Right kidney (tissue), 1 donor: ENCODE measurements at regions not wholly inside any gene's neighbourhood (a gene's known extent, or its start where the extent isn't known, plus 50 kb on each side); places are given as distances from the start of the nearest gene placed in this dataset.

Source experiments
- DNase-seq: peaks from one replicate; pipeline ENCODE4 v3.0.0-alpha.2; 2016

DNA sequence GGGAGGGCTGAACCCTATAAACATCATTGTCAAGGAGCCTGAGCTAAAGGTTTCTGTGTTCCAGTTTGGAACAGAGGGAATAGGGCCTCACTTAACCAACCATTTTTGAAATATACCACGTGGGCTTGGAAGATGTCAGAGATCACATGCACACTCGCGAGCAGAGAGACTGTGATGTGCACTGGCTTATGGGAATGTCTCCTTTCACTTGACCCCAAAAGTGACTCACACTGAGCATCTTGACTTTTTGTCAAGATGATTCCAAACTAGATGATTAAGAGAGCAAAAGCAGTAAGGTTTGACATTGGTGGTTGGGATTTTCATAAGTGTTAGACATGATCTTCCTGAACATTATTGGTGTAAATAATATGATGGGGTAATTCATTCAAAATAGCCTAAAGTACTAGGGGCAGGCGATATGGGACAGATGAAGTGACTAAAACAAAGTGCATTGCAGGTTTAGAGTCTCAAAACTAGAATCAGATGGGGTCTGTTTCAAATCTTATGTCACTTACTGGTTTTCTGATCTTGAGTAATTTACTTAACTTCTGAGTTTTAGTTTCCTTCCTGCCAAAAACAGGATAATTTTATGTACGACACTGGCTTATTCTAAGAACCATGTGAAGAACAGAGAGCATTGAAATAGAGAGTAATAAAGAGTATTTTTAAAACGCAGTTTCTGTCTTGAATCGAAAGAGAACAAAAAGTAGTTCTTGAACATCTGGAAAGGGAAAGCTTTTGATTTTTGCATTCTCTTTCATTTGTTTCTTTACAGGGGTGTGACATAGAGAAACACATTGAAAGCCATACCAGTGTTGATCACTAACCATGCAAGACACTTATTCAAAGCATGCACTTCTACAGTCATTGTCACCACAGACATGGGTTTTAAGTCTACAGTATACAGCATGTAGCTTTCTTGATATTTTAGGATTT is 383.0 kb downstream of the DIRAS2 start:
- DNase-seq: no peak

GRCh38 chr9:90261698-90262097 is 380.9 kb downstream of the DIRAS2 start:
- DNase-seq: no peak

DNA sequence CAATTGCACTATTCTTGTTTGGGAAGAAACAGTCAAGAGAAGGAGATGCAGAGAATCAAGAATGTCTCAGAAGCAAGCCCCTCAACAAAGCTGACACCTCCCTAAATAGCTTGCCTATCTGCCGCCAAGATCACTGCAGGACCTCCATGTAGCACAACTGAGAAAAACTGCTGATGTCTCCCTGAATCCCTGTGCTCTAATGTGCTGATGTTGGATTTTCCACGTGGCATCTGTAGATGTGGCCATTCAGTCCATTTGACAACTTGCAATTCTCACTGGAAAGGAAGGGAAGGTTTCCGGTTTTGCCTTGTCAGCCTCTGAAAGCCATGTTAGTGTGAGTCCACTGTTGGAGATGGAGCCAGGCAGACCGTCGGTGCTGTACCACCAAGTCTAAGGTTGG is 374.0 kb downstream of the DIRAS2 start:
- no peak for DNase-seq

DNA sequence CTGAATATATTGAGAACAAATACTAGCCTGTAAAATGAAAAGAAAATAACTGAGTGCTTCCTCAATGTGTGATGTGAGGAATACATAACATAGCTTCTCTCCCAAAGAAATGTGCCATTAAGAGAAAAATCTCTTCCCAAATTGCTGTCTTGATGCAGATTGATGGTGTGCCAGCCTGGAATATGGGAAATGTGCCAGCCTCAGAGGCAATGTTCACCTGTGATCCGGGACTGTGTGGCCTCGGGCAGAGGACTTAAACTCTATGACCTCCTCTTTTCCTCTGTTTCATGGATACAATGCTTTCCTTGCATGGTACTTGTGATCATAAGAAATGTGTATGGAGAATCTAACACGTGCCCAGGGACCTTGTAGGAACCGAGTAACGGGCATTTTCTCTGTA is 370.9 kb downstream of the DIRAS2 start:
- no peak for DNase-seq

- DNase-seq: no peak
Measured at GRCh38 chr9:90274725-90275124, 367.9 kb downstream of the DIRAS2 start.

DNA sequence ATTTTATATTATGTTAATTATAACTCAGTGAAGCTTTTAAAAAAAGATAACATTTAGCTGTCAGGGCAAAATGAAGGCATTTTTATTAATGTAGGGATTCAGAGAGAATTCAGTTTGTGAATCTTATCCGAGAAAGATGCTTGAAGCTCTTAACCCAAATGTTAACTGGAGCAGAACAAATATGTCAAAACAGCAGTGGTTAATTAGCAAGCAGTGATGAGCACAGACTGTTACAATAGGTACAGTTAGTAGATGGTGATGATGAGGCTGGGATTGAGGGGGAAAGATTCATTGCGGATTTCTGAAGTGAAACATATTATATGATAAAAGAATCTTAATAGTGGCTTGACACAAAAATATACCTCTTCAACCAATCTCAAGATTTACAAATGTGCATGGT is 356.7 kb downstream of the DIRAS2 start:
- no peak for DNase-seq

GRCh38 chr9:90287567-90288274 is 354.9 kb downstream of the DIRAS2 start:
- DNase-seq: no peak

DNA sequence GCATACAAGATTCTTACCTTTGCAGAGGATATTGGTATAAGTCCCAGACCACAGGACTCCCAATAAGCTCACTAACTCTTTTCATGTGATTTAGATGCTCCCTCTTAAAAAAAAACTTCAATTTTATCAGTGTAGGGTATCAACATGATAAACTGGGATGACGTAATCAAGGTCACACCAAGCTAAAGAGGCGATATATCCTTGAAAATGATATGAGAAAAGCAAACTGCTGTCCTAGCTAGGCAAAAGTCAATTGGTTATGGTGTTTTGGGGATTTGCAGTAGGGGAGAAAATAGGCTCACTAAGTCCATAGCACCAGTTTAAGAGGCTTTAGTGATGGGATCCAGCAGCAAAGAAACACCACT is 354.4 kb downstream of the DIRAS2 start:
- DNase-seq: no peak

GRCh38 chr9:90290716-90291485 is 351.7 kb downstream of the DIRAS2 start:
- no peak for DNase-seq

DNA sequence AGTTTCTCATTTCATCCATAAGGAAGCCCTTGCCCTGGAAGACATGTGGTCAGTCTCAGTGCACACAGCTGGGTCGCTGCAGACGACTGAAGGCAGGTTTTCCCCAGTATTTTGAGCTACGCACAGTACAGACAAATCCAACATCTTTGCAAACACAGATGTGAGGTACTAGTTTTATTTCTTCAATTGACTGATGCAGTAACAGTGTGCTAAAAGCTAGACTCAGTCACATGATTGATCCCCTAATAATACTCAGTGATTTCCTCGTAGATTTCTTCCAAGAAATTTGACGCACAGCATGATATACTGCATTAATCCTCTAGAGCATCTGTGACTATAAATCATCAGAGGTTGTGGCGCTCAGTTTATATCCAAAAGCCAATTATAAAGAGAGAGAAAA is 346.1 kb downstream of the DIRAS2 start:
- no peak for DNase-seq

- DNase-seq: no peak
Measured at GRCh38 chr9:90299968-90300367, 342.7 kb downstream of the DIRAS2 start.

GRCh38 chr9:90300611-90301276 is 341.9 kb downstream of the DIRAS2 start:
- no peak for DNase-seq

DNA sequence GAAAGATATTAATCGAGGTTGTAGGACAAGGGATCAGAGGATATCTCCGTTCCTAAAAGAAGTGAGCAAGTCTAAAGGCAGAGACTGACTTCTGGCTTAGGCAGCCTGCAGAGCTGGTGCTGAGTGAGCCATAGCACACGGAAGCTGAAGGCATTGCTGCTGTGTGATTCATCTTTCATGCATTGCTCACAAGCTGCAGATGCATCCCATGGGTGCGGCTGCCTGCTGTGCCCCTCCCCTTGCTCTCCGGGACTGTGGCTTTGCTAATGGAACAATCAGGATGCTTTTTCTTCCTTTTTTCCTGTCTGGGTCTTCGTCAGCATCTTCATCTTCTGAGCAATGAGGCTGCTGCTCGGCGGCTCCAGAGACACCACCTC is 341.4 kb downstream of the DIRAS2 start:
- no peak for DNase-seq

GRCh38 chr9:90303655-90304054 is 339.0 kb downstream of the DIRAS2 start:
- DNase-seq: no peak

- no peak for DNase-seq
Measured at GRCh38 chr9:90306158-90306557, 336.5 kb downstream of the DIRAS2 start.

- DNase-seq: no peak
Measured at GRCh38 chr9:90307167-90307833, 335.3 kb downstream of the DIRAS2 start.

- no peak for DNase-seq
Measured at GRCh38 chr9:90307891-90308290, 334.7 kb downstream of the DIRAS2 start.

GRCh38 chr9:90308691-90309090 is 333.9 kb downstream of the DIRAS2 start:
- no peak for DNase-seq

- DNase-seq: peak; percentile 53
Measured at GRCh38 chr9:90309809-90310520, 332.7 kb downstream of the DIRAS2 start.

DNA sequence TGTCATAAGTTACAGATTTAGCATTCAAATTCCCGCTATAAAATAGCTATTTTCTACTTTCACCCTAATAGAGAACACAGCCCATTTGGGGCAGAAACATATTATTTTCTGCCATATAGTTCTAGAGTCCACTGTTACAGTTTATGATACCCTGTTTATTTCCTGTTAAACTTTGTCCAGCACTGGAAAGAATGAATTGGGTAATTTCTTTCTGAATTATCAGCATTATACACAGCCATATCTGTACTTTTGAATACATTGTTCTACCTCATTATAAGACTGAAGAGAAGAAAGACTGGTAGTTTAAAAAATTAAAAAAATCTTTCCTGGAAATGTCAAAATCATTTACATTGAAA is 332.1 kb downstream of the DIRAS2 start:
- no peak for DNase-seq

DNA sequence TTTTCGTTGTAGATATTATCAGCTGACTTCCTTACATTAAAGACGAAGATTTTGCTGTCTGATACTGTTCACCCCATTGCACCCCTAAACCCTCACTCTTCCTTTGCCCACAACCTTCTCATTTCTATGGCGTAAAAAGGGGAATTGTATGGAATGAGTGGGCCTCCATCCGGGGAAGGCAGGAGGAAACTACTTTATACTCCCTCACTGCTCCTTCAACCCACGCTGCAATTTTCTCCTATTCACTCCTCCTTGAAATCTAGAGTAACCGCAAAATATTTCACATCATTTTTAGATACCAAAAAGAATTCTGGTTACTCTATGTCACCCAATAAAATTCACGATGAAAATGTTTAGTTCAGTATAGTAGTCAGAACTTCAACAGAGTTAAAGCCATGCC is 330.8 kb downstream of the DIRAS2 start:
- no peak for DNase-seq
